ENCODE measurements at regions not wholly inside any gene's neighbourhood (a gene's known extent, or its start where the extent isn't known, plus 50 kb on each side); places are given as distances from the start of the nearest gene placed in this dataset.

DNA sequence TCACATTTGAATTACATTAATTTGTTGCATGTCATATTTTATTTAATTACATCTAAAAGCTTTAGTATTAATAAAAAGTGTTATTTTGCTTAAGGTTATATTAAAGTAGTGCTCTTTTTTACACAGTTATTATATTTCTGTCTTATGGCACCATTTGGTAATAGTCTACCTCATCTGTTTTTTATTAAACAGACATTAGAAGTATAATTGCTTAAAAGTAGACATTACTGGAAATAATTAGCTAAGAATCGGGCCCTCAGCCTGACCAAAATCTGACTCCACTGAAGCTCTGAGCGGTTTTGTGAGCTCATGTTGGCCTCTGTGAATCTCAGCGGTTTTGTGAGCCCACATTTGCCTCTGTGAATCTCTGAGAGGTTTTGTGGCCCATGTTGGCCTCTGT, 102.5 kb upstream of the SNTG2 start:
- no TSS peak for BruUV-seq (replicated peaks)
- CTCF ChIA-PET = interaction anchor here (0.6 to 0.7 kb wide), 3 partner anchors 42 to 702 kb away, joined by 3 to 4 read pairs (median 3); no protein-coding TSS in a partner anchor
- H3K27me3 Mint-ChIP-seq (ENCODE audit: insufficient read depth, unreplicated experiment) = peaks cover 22% of the 10 kb centered on the region
- TF ChIP-seq CTCF (IDR thresholded peaks at IDR 0.05; ENCODE audit: unreplicated experiment) = no peak
- no peaks in the 10 kb centered on the region for H3K36me3 Mint-ChIP-seq (ENCODE audit: insufficient read depth, unreplicated experiment)
- DNase-seq (ENCODE audit: unreplicated experiment) = no peak
- POLR2A ChIA-PET = no interaction called here
- no peak overlapping the region for H3K4me3 Mint-ChIP-seq (ENCODE audit: unreplicated experiment)
- intact Hi-C loops (cut with micrococcal nuclease) = no loop called here
- H3K4me1 Mint-ChIP-seq (ENCODE audit: insufficient read depth, unreplicated experiment) = no peaks in the 10 kb centered on the region
- no peak overlapping the region for H3K27ac Mint-ChIP-seq (ENCODE audit: low read depth, unreplicated experiment)
- H3K9me3 Mint-ChIP-seq (ENCODE audit: unreplicated experiment) = no peaks in the 10 kb centered on the region

GRCh38 chr2:847669-848068, 103.0 kb upstream of the SNTG2 start:
- intact Hi-C loops (cut with micrococcal nuclease) = no loop called here
- BruUV-seq (replicated peaks) = no TSS peak
- DNase-seq (ENCODE audit: unreplicated experiment) = no peak

DNA sequence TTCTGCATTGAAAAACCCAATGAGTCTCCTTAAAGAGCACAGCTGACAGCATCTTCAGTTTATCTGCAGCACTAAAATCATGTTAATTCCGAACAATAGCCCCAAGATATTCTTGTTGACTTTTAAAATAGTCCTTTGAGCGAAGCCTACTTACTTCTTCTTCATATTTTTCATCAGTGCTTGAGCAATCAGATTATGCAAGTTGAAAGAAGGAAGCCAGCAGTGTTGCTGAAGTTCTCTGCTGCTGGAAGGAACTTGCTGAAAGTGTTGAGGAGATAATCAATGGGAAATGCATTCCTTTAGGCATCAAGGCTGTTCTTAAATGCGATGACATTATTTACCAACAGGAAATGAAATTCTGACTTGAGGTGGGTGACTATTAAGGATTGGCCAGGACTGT, 105.9 kb upstream of the SNTG2 start:
- no peak for DNase-seq (ENCODE audit: unreplicated experiment)
- no peak for TF ChIP-seq CTCF (IDR thresholded peaks at IDR 0.05; ENCODE audit: unreplicated experiment)
- H3K4me3 Mint-ChIP-seq (ENCODE audit: unreplicated experiment) = no peak overlapping the region
- H3K27ac Mint-ChIP-seq (ENCODE audit: low read depth, unreplicated experiment) = no peak overlapping the region
- no peaks in the 10 kb centered on the region for H3K9me3 Mint-ChIP-seq (ENCODE audit: unreplicated experiment)
- no peaks in the 10 kb centered on the region for H3K36me3 Mint-ChIP-seq (ENCODE audit: insufficient read depth, unreplicated experiment)
- H3K4me1 Mint-ChIP-seq (ENCODE audit: insufficient read depth, unreplicated experiment) = no peaks in the 10 kb centered on the region
- peaks cover 50% of the 10 kb centered on the region for H3K27me3 Mint-ChIP-seq (ENCODE audit: insufficient read depth, unreplicated experiment)
- BruUV-seq (replicated peaks) = no TSS peak
- POLR2A ChIA-PET = no interaction called here
- CTCF ChIA-PET = no interaction called here
- intact Hi-C loops (cut with micrococcal nuclease) = no loop called here

More at GRCh38 chr2:847669-848068, 103.0 kb upstream of the SNTG2 start:
- H3K27me3 Mint-ChIP-seq (ENCODE audit: insufficient read depth, unreplicated experiment) = peaks cover 26% of the 10 kb centered on the region
- no peaks in the 10 kb centered on the region for H3K9me3 Mint-ChIP-seq (ENCODE audit: unreplicated experiment)
- no peaks in the 10 kb centered on the region for H3K4me1 Mint-ChIP-seq (ENCODE audit: insufficient read depth, unreplicated experiment)
- H3K27ac Mint-ChIP-seq (ENCODE audit: low read depth, unreplicated experiment) = no peak overlapping the region
- H3K4me3 Mint-ChIP-seq (ENCODE audit: unreplicated experiment) = no peak overlapping the region
- CTCF ChIA-PET = interaction anchor here (0.6 to 0.7 kb wide), 3 partner anchors 42 to 702 kb away, joined by 3 to 4 read pairs (median 3); no protein-coding TSS in a partner anchor
- no peaks in the 10 kb centered on the region for H3K36me3 Mint-ChIP-seq (ENCODE audit: insufficient read depth, unreplicated experiment)
- TF ChIP-seq CTCF (IDR thresholded peaks at IDR 0.05; ENCODE audit: unreplicated experiment) = no peak
- POLR2A ChIA-PET = no interaction called here

- Mint-ChIP-seq H3K9me3 (ENCODE audit: unreplicated experiment) (no peaks in the 10 kb centered on the region), H3K27me3 (ENCODE audit: insufficient read depth, unreplicated experiment) (peaks cover 72% of the 10 kb centered on the region), H3K27ac (ENCODE audit: low read depth, unreplicated experiment) (no peak overlapping the region), H3K4me3 (ENCODE audit: unreplicated experiment) (no peak overlapping the region), H3K36me3 (ENCODE audit: insufficient read depth, unreplicated experiment) (no peaks in the 10 kb centered on the region), H3K4me1 (ENCODE audit: insufficient read depth, unreplicated experiment) (no peaks in the 10 kb centered on the region)
- CTCF ChIA-PET = no interaction called here
- intact Hi-C loops (cut with micrococcal nuclease) = no loop called here
- no peak for DNase-seq (ENCODE audit: unreplicated experiment)
- no peak for TF ChIP-seq CTCF (IDR thresholded peaks at IDR 0.05; ENCODE audit: unreplicated experiment)
- POLR2A ChIA-PET = no interaction called here
- BruUV-seq (replicated peaks) = no TSS peak
These were observed 108.4 kb upstream of the SNTG2 start for GRCh38 chr2:842151-842803.

Data from MCF 10A (cell line).